Mesothelial cell of epicardium (in vitro differentiated cells): ENCODE measurements at regions not wholly inside any gene's neighbourhood (a gene's known extent, or its start where the extent isn't known, plus 50 kb on each side); places are given as distances from the start of the nearest gene placed in this dataset.
A peak's percentile ranks its signal among the peaks of the same experiment; 100 is the strongest.
"Not testable (repeated sequence)": the region's sequence is repeated elsewhere in the genome, so short reads cannot be mapped to it uniquely, and the experiment has no call there.

Source experiments
- DNase-seq, 2 experiments: peaks; one replicate each; pipeline ENCODE4 v3.0.0; 2021; ENCODE audit warnings: low spot score in 2 of 2; ENCODE audit not compliant: unreplicated experiment in 2 of 2
- H3K27ac Mint-ChIP-seq: 2 replicates; pipeline ENCODE4 v1.8.0; 2021; ENCODE audit warnings: mixed read lengths
- H3K27me3 Mint-ChIP-seq: 2 replicates; pipeline ENCODE4 v1.8.0; 2021; ENCODE audit warnings: low read depth, mixed read lengths
- H3K36me3 Mint-ChIP-seq: 2 replicates; pipeline ENCODE4 v1.8.0; 2021; ENCODE audit warnings: mixed read lengths
- H3K4me1 Mint-ChIP-seq: 2 replicates; pipeline ENCODE4 v1.8.0; 2021; ENCODE audit warnings: mixed read lengths
- H3K4me3 Mint-ChIP-seq: 2 replicates; pipeline ENCODE4 v1.8.0; 2021; ENCODE audit warnings: mild to moderate bottlenecking, moderate library complexity, mixed read lengths
- H3K9me3 Mint-ChIP-seq: 2 replicates; pipeline ENCODE4 v1.8.0; 2021; ENCODE audit warnings: mixed read lengths
- CTCF ChIP-seq: fragments of 200-600 bp; sonication (generic); IDR thresholded peaks from one replicate; pipeline ENCODE4 v1.5.0; 2021; ENCODE audit warnings: antibody characterized with exemption; ENCODE audit not compliant: unreplicated experiment

- Mint-ChIP-seq H3K27ac (no peak overlapping the region), H3K4me1 (peaks cover 2% of the 10 kb centered on the region), H3K4me3 (no peak overlapping the region), H3K27me3 (no peaks in the 10 kb centered on the region), H3K36me3 (no peaks in the 10 kb centered on the region), H3K9me3 (peaks cover 6% of the 10 kb centered on the region)
- no peak for TF ChIP-seq CTCF
- DNase-seq = no peak
Observed at GRCh38 chrX:155755706-155756337, 125.3 kb upstream of the VAMP7 start.

DNA sequence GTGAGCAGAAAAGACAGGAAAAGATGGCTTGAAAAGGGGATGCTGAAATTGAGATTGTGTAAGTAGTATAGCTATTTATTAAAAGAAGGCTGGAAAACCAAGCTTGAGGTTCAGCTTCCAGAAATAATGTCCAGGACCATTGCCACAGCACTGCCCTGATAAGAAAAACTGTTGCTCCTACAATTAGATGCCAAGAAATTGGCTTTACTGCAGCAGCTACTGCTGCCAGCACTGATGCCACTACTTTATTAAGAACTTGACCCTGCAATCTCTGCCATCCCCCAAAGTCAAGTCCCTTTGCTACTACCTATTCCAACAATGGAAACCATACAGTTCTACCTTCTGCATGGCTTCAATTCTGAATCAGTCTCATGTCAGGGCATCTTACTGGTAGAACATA is 130.0 kb upstream of the VAMP7 start:
- H3K4me1 Mint-ChIP-seq = peaks cover 5% of the 10 kb centered on the region
- no peak for TF ChIP-seq CTCF
- no peak for DNase-seq
- H3K27me3 Mint-ChIP-seq = no peaks in the 10 kb centered on the region
- no peak overlapping the region for H3K27ac Mint-ChIP-seq
- peaks cover 11% of the 10 kb centered on the region for H3K9me3 Mint-ChIP-seq
- H3K4me3 Mint-ChIP-seq = no peak overlapping the region
- no peaks in the 10 kb centered on the region for H3K36me3 Mint-ChIP-seq

- Mint-ChIP-seq H3K9me3 (peaks cover 20% of the 10 kb centered on the region), H3K36me3 (no peaks in the 10 kb centered on the region), H3K4me1 (peaks cover 9% of the 10 kb centered on the region), H3K27me3 (no peaks in the 10 kb centered on the region), H3K27ac (no peak overlapping the region), H3K4me3 (no peak overlapping the region)
- no peak for DNase-seq
- TF ChIP-seq CTCF = no peak
Observed at GRCh38 chrX:155747520-155747919, 133.6 kb upstream of the VAMP7 start.

- no peak for TF ChIP-seq CTCF
- H3K27ac Mint-ChIP-seq = no peak overlapping the region
- DNase-seq = no peak
- no peaks in the 10 kb centered on the region for H3K27me3 Mint-ChIP-seq
- H3K4me1 Mint-ChIP-seq = peaks cover 9% of the 10 kb centered on the region
- peaks cover 1% of the 10 kb centered on the region for H3K36me3 Mint-ChIP-seq
- no peak overlapping the region for H3K4me3 Mint-ChIP-seq
- peaks cover 36% of the 10 kb centered on the region for H3K9me3 Mint-ChIP-seq
Observed at GRCh38 chrX:155745792-155746191, 133.0 kb upstream of the TMLHE start.

GRCh38 chrX:155744534-155744933 is 131.8 kb upstream of the TMLHE start:
- DNase-seq = no peak
- peaks cover 5% of the 10 kb centered on the region for H3K36me3 Mint-ChIP-seq
- peak overlapping the region; percentile 5 for H3K4me3 Mint-ChIP-seq
- peaks cover 9% of the 10 kb centered on the region for H3K4me1 Mint-ChIP-seq
- no peak for TF ChIP-seq CTCF
- H3K27ac Mint-ChIP-seq = no peak overlapping the region
- no peaks in the 10 kb centered on the region for H3K27me3 Mint-ChIP-seq
- peaks cover 42% of the 10 kb centered on the region for H3K9me3 Mint-ChIP-seq

- H3K4me3 Mint-ChIP-seq, DNase-seq, H3K36me3 Mint-ChIP-seq, H3K27me3 Mint-ChIP-seq, H3K4me1 Mint-ChIP-seq, H3K27ac Mint-ChIP-seq: not testable (repeated sequence)
- H3K9me3 Mint-ChIP-seq = peaks cover 50% of the 10 kb centered on the region
Observed at GRCh38 chrX:155728335-155728734, 115.6 kb upstream of the TMLHE start.
